Liver (tissue), 8 donors: ENCODE measurements at regions not wholly inside any gene's neighbourhood (a gene's known extent, or its start where the extent isn't known, plus 50 kb on each side); places are given as distances from the start of the nearest gene placed in this dataset.
A peak's percentile ranks its signal among the peaks of the same experiment; 100 is the strongest.

Experiments
- DNase-seq: peaks from one replicate; pipeline ENCODE4 v3.0.0-alpha.2; 2017; ENCODE audit warnings: low spot score
- H3K27ac ChIP-seq, 2 donors: one replicate each; pipeline ENCODE4 v1.7.0; 2013; ENCODE audit warnings: inconsistent platforms in 2 of 2, low read length in 2 of 2, control low read depth in 1 of 2, low read depth in 1 of 2, mild to moderate bottlenecking in 1 of 2
- H3K27me3 ChIP-seq, 4 donors: one replicate each; pipeline versions ENCODE4 v1.6.1 to v1.7.0; 2013; ENCODE audit warnings: low read length in 3 of 4, inconsistent platforms in 1 of 4, mild to moderate bottlenecking in 1 of 4, moderate library complexity in 1 of 4; ENCODE audit not compliant: control insufficient read depth in 4 of 4, insufficient read depth in 4 of 4
- H3K36me3 ChIP-seq, 4 donors: one replicate each; pipeline versions ENCODE4 v1.6.1 to v1.7.0; 2013; ENCODE audit warnings: low read length in 3 of 4, mild to moderate bottlenecking in 3 of 4, low read depth in 1 of 4, moderate library complexity in 1 of 4; ENCODE audit not compliant: control insufficient read depth in 4 of 4, insufficient read depth in 3 of 4
- H3K4me1 ChIP-seq, 4 donors: one replicate each; pipeline versions ENCODE4 v1.6.1 to v1.7.0; 2013; ENCODE audit warnings: low read length in 3 of 4, mild to moderate bottlenecking in 3 of 4, moderate library complexity in 1 of 4; ENCODE audit not compliant: control insufficient read depth in 4 of 4, insufficient read depth in 4 of 4
- H3K4me3 ChIP-seq, 3 donors: one replicate each; pipeline versions ENCODE4 v1.6.1 to v1.7.0; 2013; ENCODE audit warnings: low read length in 3 of 3, control low read depth in 1 of 3, low read depth in 1 of 3, mild to moderate bottlenecking in 1 of 3
- H3K9ac ChIP-seq, 2 donors: one replicate each; pipeline ENCODE4 v1.7.0; 2013; ENCODE audit warnings: low read length in 2 of 2, mild to moderate bottlenecking in 2 of 2, moderate library complexity in 2 of 2, control low read depth in 1 of 2, low read depth in 1 of 2
- H3K9me3 ChIP-seq, 4 donors: one replicate each; pipeline versions ENCODE4 v1.6.1 to v1.7.0; 2013; ENCODE audit warnings: low read length in 3 of 4; ENCODE audit not compliant: control insufficient read depth in 4 of 4
- CTCF ChIP-seq: fragments of 150-350 bp; IDR thresholded peaks from 2 replicates; pipeline ENCODE4 v1.5.1; 2017; ENCODE audit warnings: improper control_type of control experiment, low read depth, low read length; ENCODE audit not compliant: missing input control
- EGR1 ChIP-seq, 2 donors: IDR thresholded peaks; 2 replicates each; pipeline ENCODE4 v1.6.1; 2016 to 2018; ENCODE audit warnings: antibody characterized with exemption in 2 of 2, low read depth in 2 of 2
- FOXA1 ChIP-seq: IDR thresholded peaks from 2 replicates; pipeline ENCODE4 v1.6.1; 2016; ENCODE audit warnings: antibody characterized with exemption
- FOXA2 ChIP-seq: IDR thresholded peaks from 2 replicates; pipeline ENCODE4 v1.6.1; 2016; ENCODE audit warnings: antibody characterized with exemption
- HNF4A ChIP-seq, 2 donors: conservative IDR thresholded peaks; 2 replicates each; pipeline ENCODE4 v1.6.1; 2016; ENCODE audit warnings: antibody characterized with exemption in 2 of 2, mild to moderate bottlenecking in 2 of 2
- RXRA ChIP-seq, 2 donors: IDR thresholded peaks; 2 replicates each; pipeline ENCODE4 v1.6.1; 2017 to 2018; ENCODE audit warnings: antibody characterized with exemption in 2 of 2, mild to moderate bottlenecking in 1 of 2
- SP1 ChIP-seq: IDR thresholded peaks from 2 replicates; pipeline ENCODE4 v1.6.1; 2018; ENCODE audit warnings: antibody characterized with exemption, mild to moderate bottlenecking
- TAF1 ChIP-seq: conservative IDR thresholded peaks from 2 replicates; pipeline ENCODE4 v1.6.1; 2016; ENCODE audit warnings: antibody characterized with exemption, mild to moderate bottlenecking
- YY1 ChIP-seq: IDR thresholded peaks from 2 replicates; pipeline ENCODE4 v1.6.1; 2016; ENCODE audit warnings: antibody characterized with exemption, mild to moderate bottlenecking
- WGBS: extraction: QIAGEN DNeasy Blood & Tissue Kit; methylation state at CpG from one replicate; pipeline ENCODE4 v1.1.7; 2013; 5-methylcytosine and 5-hydroxymethylcytosine counted together
- TF ChIP-seq, protein P1 (sequence below): IDR thresholded peaks from 2 replicates; pipeline ENCODE4 v1.6.1; 2016; ENCODE audit warnings: antibody characterized with exemption
- TF ChIP-seq, protein P2 (sequence below): IDR thresholded peaks from 2 replicates; pipeline ENCODE4 v1.6.1; 2016; ENCODE audit warnings: antibody characterized with exemption
- donor health status: healthy.
- donor health status: healthy.
- donor health status: healthy.
- donor health status: healthy.
- donor health status: healthy.

- TF ChIP-seq, protein P1, sequence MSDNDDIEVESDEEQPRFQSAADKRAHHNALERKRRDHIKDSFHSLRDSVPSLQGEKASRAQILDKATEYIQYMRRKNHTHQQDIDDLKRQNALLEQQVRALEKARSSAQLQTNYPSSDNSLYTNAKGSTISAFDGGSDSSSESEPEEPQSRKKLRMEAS: peak; percentile 49
- TF ChIP-seq, protein P2, sequence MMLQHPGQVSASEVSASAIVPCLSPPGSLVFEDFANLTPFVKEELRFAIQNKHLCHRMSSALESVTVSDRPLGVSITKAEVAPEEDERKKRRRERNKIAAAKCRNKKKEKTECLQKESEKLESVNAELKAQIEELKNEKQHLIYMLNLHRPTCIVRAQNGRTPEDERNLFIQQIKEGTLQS: peak; percentile 17
These were observed 104.8 kb upstream of the PTPN1 start (continued) for GRCh38 chr20:50405235-50405914.

DNA sequence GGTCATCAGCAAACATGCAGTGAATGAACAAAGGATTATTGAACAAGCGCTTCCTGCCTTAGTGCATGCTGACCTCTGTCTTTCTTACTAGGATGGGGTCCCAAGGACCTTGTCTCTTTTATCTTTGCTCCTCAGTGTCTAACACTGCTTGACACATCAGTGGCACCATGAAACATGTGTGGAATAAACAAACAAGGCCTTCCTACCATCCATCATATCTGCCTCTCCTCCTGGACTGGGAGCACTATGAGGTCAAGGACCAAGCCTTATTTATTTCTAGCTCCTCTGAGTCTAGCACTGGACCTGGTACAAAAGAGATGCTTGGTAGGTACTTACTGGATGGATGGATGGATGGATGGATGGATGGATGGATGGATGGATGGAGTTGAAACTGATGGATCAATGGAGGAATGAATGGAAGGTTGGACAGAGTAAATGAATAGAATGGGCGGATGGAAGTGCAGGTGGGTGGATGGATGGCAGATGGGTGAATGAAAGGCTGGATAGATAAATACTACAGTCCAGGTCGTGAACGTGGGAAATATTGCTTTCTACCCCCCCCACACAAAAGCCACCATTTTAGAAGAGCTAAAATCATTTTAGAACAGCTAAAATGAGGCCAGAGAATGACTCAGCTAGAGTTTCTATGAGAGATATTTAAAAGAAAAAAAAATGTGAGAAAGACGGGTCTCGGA, 104.1 kb upstream of the PTPN1 start:
- H3K4me3 ChIP-seq: no peak overlapping the region
- WGBS: 91% methylated on average over 6 of the region's 6 CpGs
- H3K9me3 ChIP-seq: no peaks in the 10 kb centered on the region
- H3K36me3 ChIP-seq: no peaks in the 10 kb centered on the region
- TF ChIP-seq TAF1: no peak
- TF ChIP-seq EGR1 (IDR thresholded peaks at IDR 0.05; ENCODE audit: low read depth in 2 of 2): no peak
- no peak for TF ChIP-seq RXRA (IDR thresholded peaks at IDR 0.05)
- TF ChIP-seq YY1: no peak
- TF ChIP-seq SP1: no peak
- TF ChIP-seq, protein P2: no peak
- peaks cover 16 to 77% (median 53%) of the 10 kb centered on the region in 4 donors for H3K4me1 ChIP-seq
- peak overlapping the region; percentile 84 to 94 for H3K27ac ChIP-seq
- no peak for DNase-seq
- no peaks in the 10 kb centered on the region for H3K27me3 ChIP-seq
- no peak overlapping the region for H3K9ac ChIP-seq

DNA sequence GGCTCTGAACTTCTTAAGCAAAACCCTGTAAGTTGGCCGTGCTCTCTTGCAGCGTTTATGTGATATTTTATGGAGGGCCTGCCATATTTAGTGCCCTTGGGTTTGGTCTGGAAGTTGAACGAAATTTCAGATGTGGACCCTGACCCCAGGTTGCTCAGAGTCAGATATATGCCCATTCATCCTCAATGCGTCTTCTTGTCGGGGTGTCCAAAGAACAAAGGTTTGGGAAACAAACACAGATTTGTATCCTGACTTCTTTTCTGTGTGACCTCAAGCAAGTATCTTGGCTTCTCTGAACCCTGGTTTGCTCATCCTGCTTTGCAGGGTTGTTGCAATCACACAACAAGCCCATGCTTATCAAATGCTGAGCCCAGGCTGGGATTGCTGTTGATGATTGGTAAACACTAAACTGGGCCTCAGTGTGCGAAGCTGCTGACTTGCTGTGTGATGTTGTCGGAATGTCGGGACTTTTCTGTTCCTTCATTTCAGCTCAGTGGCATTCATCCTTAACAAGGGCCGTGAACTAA, 103.5 kb upstream of the PTPN1 start:
- Histone ChIP-seq H3K4me1 (peaks cover 14 to 70% (median 49%) of the 10 kb centered on the region in 4 donors), H3K9ac (no peak overlapping the region), H3K27me3 (no peaks in the 10 kb centered on the region), H3K27ac (peak overlapping the region; percentile 28 to 94), H3K36me3 (no peaks in the 10 kb centered on the region), H3K4me3 (no peak overlapping the region), H3K9me3 (no peaks in the 10 kb centered on the region)
- DNase-seq: no peak
- peak in 1 of 2 donors; percentile 41 for TF ChIP-seq RXRA (IDR thresholded peaks at IDR 0.05)
- TF ChIP-seq, protein P1: no peak
- peak in 1 of 2 donors; percentile 23 for TF ChIP-seq HNF4A (conservative IDR thresholded peaks at IDR 0.05)
- TF ChIP-seq FOXA2: no peak
- 83% methylated on average over 9 of the region's 9 CpGs for WGBS

- WGBS: 90% methylated on average over 15 of the region's 15 CpGs
- H3K9me3 ChIP-seq: no peaks in the 10 kb centered on the region
- DNase-seq: no peak
- H3K4me3 ChIP-seq: no peak overlapping the region
- H3K27me3 ChIP-seq: no peaks in the 10 kb centered on the region
- H3K9ac ChIP-seq: peak overlapping the region in 1 of 2 donors; percentile 34
- TF ChIP-seq CTCF: no peak
- TF ChIP-seq FOXA2: no peak
- TF ChIP-seq, protein P2: no peak
- TF ChIP-seq FOXA1: no peak
- no peak for TF ChIP-seq YY1
- peak overlapping the region; percentile 4 to 12 for H3K27ac ChIP-seq
- no peaks in the 10 kb centered on the region for H3K36me3 ChIP-seq
- H3K4me1 ChIP-seq: peaks cover 11 to 55% (median 38%) of the 10 kb centered on the region in 4 donors
These were observed 101.4 kb upstream of the PTPN1 start for GRCh38 chr20:50408526-50409364.
